GM19043 (cell line): ENCODE measurements at regions not wholly inside any gene's neighbourhood (a gene's known extent, or its start where the extent isn't known, plus 50 kb on each side); places are given as distances from the start of the nearest gene placed in this dataset.
"Not testable (repeated sequence)": the region's sequence is repeated elsewhere in the genome, so short reads cannot be mapped to it uniquely, and the experiment has no call there.

Experiments used
- ATAC-seq: cut with Tn5 transposase; IDR thresholded peaks from one replicate; pipeline ENCODE4 v1.9.1; 2021; ENCODE audit warnings: low read depth; ENCODE audit not compliant: unreplicated experiment

DNA sequence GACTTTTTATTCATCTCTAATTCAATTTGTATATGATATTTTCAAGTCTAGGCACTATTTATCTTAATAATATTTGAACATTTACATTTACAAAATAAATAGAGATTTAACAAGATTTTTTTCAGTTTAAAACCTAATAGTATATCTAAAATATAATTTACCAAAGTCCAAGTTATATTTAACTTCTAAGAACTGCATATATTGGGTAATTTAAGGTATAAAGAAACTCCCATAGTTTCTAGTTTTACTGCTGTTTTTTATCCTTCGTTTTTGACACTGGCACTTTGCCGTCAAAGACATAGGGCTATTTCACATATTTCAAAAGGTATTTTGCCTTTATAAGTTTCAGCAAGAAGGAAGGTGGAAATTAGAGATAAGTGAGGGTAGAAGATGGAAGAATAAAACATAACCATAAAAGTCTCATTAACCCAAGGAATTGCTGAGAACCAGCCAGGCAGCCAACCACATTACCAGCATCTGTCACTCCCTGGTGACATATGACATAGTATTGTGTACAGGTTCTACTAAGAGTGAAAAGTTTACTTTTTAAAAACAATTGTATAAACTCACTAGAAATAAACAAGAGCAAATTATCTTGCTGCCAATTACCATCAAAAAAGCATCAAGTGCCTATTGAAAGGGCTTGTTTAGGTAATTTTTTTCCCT, 251.5 kb downstream of the NSUN3 start:
- no peak for ATAC-seq

DNA sequence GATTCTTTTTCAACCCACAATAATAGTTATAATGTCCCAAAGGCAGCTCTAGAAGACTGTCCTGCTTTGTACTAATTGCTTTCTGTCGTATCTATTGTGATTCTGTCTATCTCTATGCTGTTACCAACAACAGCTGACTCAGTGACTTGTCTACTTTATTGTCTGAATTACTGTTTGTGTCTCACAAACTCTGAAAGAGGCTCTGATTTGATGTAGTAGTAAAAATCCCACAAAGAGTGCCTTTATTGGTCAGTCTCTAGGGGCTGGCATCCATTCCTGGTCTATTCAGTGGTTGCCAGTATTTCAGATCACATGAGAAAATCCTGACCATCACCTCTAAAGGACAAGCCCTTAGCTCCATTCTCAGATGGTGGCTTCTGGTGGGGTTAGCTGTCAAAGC, 254.2 kb downstream of the NSUN3 start:
- ATAC-seq: no peak

GRCh38 chr3:94323596-94323995, 260.7 kb downstream of the NSUN3 start:
- ATAC-seq: no peak

- no peak for ATAC-seq
These were observed 269.0 kb downstream of the NSUN3 start for GRCh38 chr3:94331831-94332230.

GRCh38 chr3:94336046-94336753, 273.3 kb downstream of the NSUN3 start:
- ATAC-seq: no peak

DNA sequence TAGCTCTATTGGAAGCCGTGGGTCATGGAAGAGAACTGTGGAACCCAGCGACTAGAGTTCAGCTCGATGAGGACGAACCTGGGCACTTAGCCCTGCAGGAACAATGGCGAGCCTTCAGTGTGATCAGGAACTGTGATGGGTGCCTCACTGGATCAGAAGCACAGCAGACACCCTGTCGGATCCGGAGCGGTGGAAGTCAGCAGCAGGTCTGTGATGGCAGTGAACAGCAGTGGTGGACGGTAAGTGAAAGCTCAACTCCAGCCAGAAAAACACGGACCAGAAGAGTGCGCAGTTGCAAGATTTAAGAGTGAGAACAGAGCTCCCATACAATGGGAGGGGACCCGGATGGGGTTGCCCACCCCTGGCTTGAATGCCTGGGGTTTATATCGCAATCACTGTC, 282.2 kb downstream of the NSUN3 start:
- no peak for ATAC-seq

- no peak for ATAC-seq
These were observed 286.5 kb downstream of the NSUN3 start for GRCh38 chr3:94349310-94349878.

GRCh38 chr3:94356581-94356980, 293.7 kb downstream of the NSUN3 start:
- ATAC-seq: no peak

DNA sequence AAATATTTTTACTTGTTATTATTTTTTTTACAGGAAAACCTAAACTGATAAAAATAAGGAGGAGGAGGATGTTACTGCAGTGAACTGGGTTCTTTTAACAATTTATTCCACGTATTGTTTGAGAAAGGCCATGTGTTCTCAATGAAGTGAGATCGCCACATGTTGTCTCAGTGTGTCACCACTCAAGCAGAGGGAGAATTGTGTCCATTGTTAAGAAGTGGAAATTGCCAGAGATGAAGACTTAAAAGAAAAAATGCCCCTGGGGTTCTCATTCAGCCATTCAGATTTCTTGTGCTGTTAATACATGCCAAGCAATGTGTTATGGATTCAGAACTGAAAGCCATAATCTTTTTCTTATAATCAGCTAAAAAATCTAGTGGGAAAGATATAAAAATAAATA, 297.1 kb downstream of the NSUN3 start:
- ATAC-seq: no peak

- no peak for ATAC-seq
These were observed 298.1 kb downstream of the NSUN3 start for GRCh38 chr3:94360987-94361386.

- no peak for ATAC-seq
These were observed 299.5 kb downstream of the NSUN3 start for GRCh38 chr3:94362393-94362792.

DNA sequence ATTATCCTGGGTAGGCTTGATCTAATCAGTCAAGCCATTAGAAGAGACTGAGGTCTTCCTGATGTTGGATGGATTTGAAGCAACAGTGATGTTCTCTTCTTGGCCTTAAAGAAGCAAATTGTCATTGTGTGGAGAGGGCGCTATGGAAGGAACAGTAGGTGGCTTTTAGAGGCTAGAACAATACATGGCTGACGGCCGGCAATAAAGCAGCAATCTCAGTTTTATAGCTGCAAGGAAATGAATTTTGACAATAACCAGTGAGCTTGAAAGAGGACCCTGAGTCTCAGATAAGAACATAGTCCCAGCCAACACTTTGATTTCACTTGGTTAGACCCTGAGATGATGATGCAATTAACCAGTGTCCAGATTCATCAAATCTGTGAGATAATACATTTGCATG, 302.1 kb downstream of the NSUN3 start:
- ATAC-seq: no peak

- ATAC-seq: no peak
These were observed 309.2 kb downstream of the NSUN3 start for GRCh38 chr3:94372026-94372425.

GRCh38 chr3:94373456-94373855, 310.6 kb downstream of the NSUN3 start:
- ATAC-seq: no peak

DNA sequence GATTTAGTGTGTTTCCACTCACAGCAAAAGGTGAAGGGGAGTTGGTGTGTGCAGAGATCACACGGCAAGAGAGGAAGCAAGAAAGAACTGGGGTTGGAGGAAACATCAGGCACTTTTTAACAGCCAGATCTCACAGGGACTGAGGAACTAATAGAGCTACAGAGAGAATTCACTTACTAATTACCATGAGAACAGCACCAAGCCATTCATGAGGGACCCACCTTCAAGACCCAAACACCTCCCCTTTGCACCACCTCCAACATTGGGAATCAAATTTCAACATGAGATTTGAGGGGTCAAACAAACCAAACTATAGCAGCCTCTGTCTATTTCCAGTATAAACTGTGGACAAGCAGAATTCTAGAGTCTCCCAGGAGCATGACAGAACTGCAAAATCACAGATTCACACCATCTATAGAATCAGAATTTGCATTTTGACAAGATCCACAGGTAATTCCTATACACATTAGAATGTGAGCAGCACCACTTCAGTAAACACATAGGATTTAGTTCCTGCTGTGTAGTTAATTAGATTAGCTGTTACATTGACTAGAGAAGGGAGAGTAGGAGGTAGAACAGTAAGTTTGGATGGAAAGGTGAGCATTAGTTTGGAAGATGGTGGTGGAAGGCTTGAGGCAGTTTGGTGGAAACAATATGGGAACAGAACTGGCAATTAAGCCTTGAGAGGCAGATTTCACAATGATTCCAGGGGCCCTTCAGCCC, 311.7 kb downstream of the NSUN3 start:
- ATAC-seq: no peak

DNA sequence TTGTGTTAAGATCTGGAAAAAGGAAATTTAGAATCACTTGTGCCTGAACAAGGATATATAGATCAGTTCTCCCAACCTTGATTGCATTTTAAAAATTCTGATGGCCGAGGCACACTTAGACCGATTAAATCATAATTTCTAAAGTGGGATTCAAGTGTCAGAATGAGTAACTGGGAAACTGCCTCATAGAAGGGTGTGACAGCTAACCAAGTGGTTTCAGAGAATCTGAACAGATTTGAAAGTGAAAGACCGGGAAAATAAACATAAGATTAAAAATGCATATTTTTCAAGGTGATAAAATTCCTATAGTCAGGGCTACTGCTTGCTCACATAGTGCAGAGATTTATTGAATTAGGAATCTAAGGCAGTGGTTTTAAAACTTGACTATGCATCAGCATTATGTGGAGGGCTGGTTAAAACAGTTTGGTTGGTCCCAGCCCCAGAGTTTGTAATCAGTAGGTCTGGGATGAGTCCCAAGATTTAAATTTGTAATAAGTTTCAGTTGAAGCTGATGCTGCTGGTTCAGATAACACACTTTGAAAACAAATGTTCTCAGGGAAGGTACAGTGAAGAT, 314.3 kb downstream of the NSUN3 start:
- not testable (repeated sequence) for ATAC-seq

- ATAC-seq: not testable (repeated sequence)
These were observed 315.0 kb downstream of the NSUN3 start for GRCh38 chr3:94377863-94378262.

DNA sequence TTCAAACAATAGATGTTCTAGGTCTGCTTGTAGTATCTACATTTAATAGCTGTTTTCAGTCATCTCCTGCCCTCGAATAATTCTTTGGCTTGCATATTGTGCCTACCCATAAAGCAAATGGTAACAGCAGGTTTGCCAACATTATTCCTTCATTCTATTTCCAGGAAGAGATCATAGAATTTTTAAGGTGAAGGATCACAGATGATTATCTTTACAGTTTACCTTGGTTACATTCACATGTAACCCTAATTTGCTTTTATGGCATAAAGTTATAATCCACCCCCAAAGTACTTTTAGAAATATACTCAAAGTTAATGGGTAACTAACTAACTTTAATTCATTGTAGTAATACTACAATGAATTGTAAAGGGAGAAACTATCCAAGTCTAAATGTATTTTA, 315.5 kb downstream of the NSUN3 start:
- no peak for ATAC-seq

- no peak for ATAC-seq
These were observed 316.4 kb downstream of the NSUN3 start for GRCh38 chr3:94379264-94379663.

- ATAC-seq: no peak
These were observed 332.0 kb downstream of the NSUN3 start for GRCh38 chr3:94394885-94395284.

- no peak for ATAC-seq
These were observed 333.0 kb downstream of the NSUN3 start for GRCh38 chr3:94395851-94396250.
